Common myeloid progenitor, CD34-positive (primary cell): ENCODE measurements at regions not wholly inside any gene's neighbourhood (a gene's known extent, or its start where the extent isn't known, plus 50 kb on each side); places are given as distances from the start of the nearest gene placed in this dataset.

Experiments
- CTCF ChIA-PET: fragments of 350-600 bp; sonication (Branson Sonifier 250); formaldehyde crosslinking; loops from one replicate; lab custom pipeline; 2021; ENCODE audit warnings: antibody characterized with exemption; lab: Charles Lee
- POLR2A ChIA-PET: fragments of 350-600 bp; sonication (Branson Sonifier 250); formaldehyde crosslinking; loops from one replicate; lab custom pipeline; 2021; ENCODE audit warnings: antibody characterized with exemption; lab: Charles Lee
- DNase-seq, 3 donors: peaks; one replicate each; pipeline versions ENCODE4 v3.0.0 to v3.0.0-alpha.2; 2013
- H3K27ac ChIP-seq, 2 experiments: 1 replicate in 1 of 2; 2 replicates in 1 of 2; pipeline ENCODE4 v1.7.0; 2013; ENCODE audit warnings: inconsistent platforms in 2 of 2, low read length in 2 of 2, mild to moderate bottlenecking in 2 of 2, low read depth in 1 of 2, moderate library complexity in 1 of 2; ENCODE audit not compliant: severe bottlenecking in 2 of 2, insufficient read depth in 1 of 2, poor library complexity in 1 of 2
- H3K27me3 ChIP-seq, 5 experiments: replicated peaks in 2 of 5; 1 replicate in 3 of 5; 2 replicates in 2 of 5; pipeline versions ENCODE4 v1.6.1 to v1.7.0; 2013; ENCODE audit warnings: low read length in 4 of 5, mild to moderate bottlenecking in 2 of 5, moderate library complexity in 2 of 5, inconsistent platforms in 1 of 5; ENCODE audit not compliant: insufficient read depth in 5 of 5, control insufficient read depth in 4 of 5
- H3K36me3 ChIP-seq, 4 experiments: 1 replicate in 2 of 4; 2 replicates in 2 of 4; pipeline versions ENCODE4 v1.6.1 to v1.7.0; 2013; ENCODE audit warnings: low read length in 3 of 4, control low read depth in 1 of 4, mild to moderate bottlenecking in 1 of 4; ENCODE audit not compliant: control insufficient read depth in 4 of 4, insufficient read depth in 4 of 4
- H3K4me1 ChIP-seq, 4 experiments: 1 replicate in 3 of 4; 2 replicates in 1 of 4; pipeline versions ENCODE4 v1.6.1 to v1.7.1; 2013; ENCODE audit warnings: low read length in 3 of 4, mild to moderate bottlenecking in 3 of 4, control low read depth in 1 of 4, inconsistent platforms in 1 of 4, moderate library complexity in 1 of 4; ENCODE audit not compliant: control insufficient read depth in 4 of 4, insufficient read depth in 4 of 4; ENCODE audit errors: control extremely low read depth in 1 of 4
- H3K4me3 ChIP-seq, 7 experiments: 1 replicate in 4 of 7; 2 replicates in 3 of 7; pipeline versions ENCODE4 v1.5.1 to v1.7.0; 2013; ENCODE audit warnings: mild to moderate bottlenecking in 7 of 7, low read length in 6 of 7, moderate library complexity in 6 of 7, inconsistent platforms in 2 of 7, low read depth in 2 of 7, control low read depth in 1 of 7; ENCODE audit not compliant: insufficient read depth in 4 of 7, control insufficient read depth in 1 of 7; ENCODE audit errors: extremely low read depth in 1 of 7
- H3K9me3 ChIP-seq, 5 experiments: 1 replicate in 4 of 5; 2 replicates in 1 of 5; pipeline versions ENCODE4 v1.6.1 to v1.7.1; 2013; ENCODE audit warnings: low read length in 4 of 5, mild to moderate bottlenecking in 2 of 5, inconsistent platforms in 1 of 5, low read depth in 1 of 5, moderate library complexity in 1 of 5; ENCODE audit not compliant: control insufficient read depth in 4 of 5, insufficient read depth in 2 of 5; ENCODE audit errors: control extremely low read depth in 1 of 5
- WGBS: methylation state at CpG from one replicate; pipeline ENCODE4 v1.1.5; 2013; ENCODE audit not compliant: insufficient coverage; 5-methylcytosine and 5-hydroxymethylcytosine counted together

DNA sequence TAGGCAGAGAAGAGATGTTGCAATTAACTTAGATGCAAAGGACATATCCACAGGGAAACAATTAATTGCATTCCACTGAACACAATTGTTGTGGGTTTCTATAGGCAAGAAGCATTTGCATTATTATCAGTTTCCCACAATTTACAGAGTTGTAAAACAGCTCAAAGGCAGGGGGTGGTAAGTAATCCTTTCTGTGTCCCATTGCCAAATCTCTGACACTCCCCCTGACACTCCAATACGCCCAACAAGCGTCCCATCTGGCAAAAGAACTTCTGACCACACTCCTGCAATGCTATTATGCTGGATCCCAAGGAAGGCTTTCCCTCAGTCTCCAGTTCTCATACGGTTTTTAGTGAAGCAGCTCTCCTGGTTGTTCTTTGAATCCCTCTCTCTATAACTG, 179.8 kb downstream of the CXCL12 start:
- WGBS, result 94% methylated on average over 3 of the region's 3 CpGs
- Histone ChIP-seq H3K27ac (no peak overlapping the region), H3K27me3 (no peaks in the 10 kb centered on the region), H3K36me3 (no peaks in the 10 kb centered on the region), H3K9me3 (peaks cover 0 to 7% (median 2%) of the 10 kb centered on the region in 5 experiments), H3K4me1 (no peaks in the 10 kb centered on the region), H3K4me3 (no peak overlapping the region)
- ChIA-PET CTCF (no interaction called here), POLR2A (no interaction called here)
- no peak for DNase-seq

DNA sequence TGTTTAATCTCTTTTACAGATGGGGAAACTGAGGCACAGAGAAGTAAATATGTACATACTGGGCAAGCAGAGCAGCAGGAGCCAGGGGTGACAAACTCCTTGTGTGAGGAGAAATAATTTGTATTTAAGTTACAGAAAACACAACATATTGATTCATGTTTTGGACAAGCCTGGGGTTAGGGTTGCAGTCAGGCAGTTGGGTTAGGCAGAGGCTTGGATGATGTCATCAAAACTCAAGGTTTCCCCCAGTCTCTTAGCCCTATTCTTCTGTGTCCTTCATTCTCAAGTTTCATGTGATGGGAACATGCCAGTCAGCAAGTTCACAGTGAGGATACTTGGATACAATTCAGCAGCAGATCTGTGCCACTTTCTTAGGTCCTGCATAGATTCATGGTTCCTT, 181.4 kb downstream of the CXCL12 start:
- Histone ChIP-seq H3K4me1 (no peaks in the 10 kb centered on the region), H3K27me3 (no peaks in the 10 kb centered on the region), H3K9me3 (peaks cover 0 to 7% (median 2%) of the 10 kb centered on the region in 5 experiments), H3K4me3 (no peak overlapping the region), H3K27ac (no peak overlapping the region), H3K36me3 (no peaks in the 10 kb centered on the region)
- CTCF ChIA-PET, result no interaction called here
- POLR2A ChIA-PET, result no interaction called here
- no peak for DNase-seq

DNA sequence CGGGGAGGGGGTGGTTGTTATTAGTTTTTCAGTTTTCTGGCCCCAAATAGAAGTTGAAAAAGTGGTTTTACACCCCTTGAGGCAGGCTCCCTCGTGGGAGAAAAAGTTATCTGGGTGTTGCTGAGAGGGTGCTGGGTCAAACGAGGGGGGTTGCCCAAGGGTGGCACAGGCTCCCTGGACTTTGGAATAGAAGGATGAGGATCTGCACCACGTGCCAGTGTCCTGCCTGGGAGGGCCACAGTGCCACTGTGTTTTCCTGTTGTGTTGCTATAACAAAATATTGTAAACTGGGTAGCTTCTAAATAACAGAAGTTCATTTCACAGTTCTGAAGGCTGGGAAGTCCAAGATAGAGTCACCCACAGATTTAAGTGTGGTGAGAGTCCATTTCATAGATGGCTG, 181.9 kb downstream of the CXCL12 start:
- ChIA-PET POLR2A (no interaction called here), CTCF (no interaction called here)
- H3K27ac ChIP-seq, result no peak overlapping the region
- no peak for DNase-seq
- no peak overlapping the region for H3K4me3 ChIP-seq
- peaks cover 0 to 7% (median 2%) of the 10 kb centered on the region in 5 experiments for H3K9me3 ChIP-seq
- H3K4me1 ChIP-seq, result no peaks in the 10 kb centered on the region
- H3K27me3 ChIP-seq, result no peaks in the 10 kb centered on the region
- WGBS, result 100% methylated on average over 1 of the region's 4 CpGs
- H3K36me3 ChIP-seq, result no peaks in the 10 kb centered on the region

DNA sequence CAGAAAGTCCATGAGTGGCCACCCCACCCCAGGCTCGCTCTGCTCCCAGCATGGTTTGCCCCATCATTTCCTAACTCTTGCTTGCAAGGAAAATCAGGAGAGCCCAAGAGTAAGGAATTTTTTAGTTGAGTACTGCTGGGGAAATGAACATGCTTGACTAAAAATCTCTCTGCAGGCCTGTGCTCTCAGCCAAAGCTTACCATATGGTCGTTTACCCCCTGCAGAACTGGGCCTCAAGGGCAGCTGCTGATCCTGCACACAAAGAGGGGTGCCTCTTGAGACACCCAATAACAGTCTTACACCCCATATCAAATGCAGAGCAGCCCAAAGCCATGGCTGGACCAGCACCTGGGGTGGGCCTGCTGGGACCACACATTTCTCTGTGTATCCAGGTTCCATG, 183.2 kb downstream of the CXCL12 start:
- no peak for DNase-seq
- H3K9me3 ChIP-seq, result peaks cover 0 to 7% (median 2%) of the 10 kb centered on the region in 5 experiments
- H3K4me3 ChIP-seq, result no peak overlapping the region
- no peaks in the 10 kb centered on the region for H3K27me3 ChIP-seq
- H3K27ac ChIP-seq, result no peak overlapping the region
- no peaks in the 10 kb centered on the region for H3K4me1 ChIP-seq
- CTCF ChIA-PET, result no interaction called here
- no peaks in the 10 kb centered on the region for H3K36me3 ChIP-seq
- POLR2A ChIA-PET, result no interaction called here
- WGBS, result 91% methylated on average over 1 of the region's 2 CpGs

DNA sequence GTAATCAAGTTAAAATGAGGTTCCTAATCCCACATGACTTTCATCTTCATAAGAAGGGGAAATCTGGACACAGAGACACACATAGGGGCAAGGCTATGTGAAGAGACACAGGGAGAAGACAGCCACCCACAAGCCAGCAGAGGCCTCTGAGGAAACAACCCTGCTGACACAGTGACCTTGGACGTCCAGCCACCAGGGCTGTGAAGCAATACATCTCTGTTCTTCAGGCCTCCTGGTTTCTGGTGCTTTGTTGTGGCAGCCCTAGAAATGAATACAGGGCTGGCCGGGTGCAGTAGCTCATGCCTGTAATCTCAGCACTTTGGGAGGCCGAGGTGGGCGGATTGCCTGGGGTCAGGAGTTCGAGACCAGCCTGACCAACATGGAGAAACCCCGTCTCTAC, 183.9 kb downstream of the CXCL12 start:
- H3K9me3 ChIP-seq, result peaks cover 0 to 7% (median 2%) of the 10 kb centered on the region in 5 experiments
- H3K27me3 ChIP-seq, result no peaks in the 10 kb centered on the region
- H3K4me3 ChIP-seq, result no peak overlapping the region
- 96% methylated on average over 5 of the region's 6 CpGs for WGBS
- H3K4me1 ChIP-seq, result peaks cover 0 to 4% (median under 1%) of the 10 kb centered on the region in 4 experiments
- DNase-seq, result no peak
- H3K36me3 ChIP-seq, result no peaks in the 10 kb centered on the region
- ChIA-PET POLR2A (no interaction called here), CTCF (no interaction called here)
- H3K27ac ChIP-seq, result no peak overlapping the region

DNA sequence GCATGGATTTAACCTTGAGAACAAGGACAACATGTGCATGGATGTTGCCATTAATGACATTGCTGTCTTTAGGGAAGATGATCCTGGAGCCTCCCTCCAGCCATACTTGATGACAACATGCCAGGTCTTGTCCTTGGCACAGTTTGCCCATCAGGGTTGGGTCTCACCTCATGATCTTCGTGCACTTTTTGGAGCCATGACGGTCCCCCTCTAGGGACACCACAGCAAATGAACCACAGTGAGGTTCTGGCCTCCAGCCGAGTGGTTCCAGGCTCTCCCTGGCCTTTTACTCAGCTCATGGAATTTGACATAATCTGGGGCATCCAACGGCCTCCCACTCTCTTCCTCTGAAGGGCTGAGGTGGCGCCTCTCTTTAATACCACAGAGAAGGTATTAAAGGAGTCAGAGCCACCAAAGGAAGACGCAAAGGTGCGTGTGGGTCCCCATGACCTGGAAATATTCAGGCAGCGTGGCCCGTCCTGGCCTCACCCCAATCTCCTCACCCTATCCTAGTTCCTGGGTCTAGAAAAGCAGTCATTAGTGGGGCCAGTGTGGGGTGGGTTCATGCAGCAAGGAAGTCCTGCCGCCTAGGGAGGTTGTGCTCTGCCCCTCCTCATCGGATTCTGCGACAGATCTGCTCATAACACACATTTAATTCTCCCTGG, 184.8 kb downstream of the CXCL12 start:
- no peaks in the 10 kb centered on the region for H3K36me3 ChIP-seq
- no peak for DNase-seq
- H3K9me3 ChIP-seq, result peaks cover 0 to 7% (median 2%) of the 10 kb centered on the region in 5 experiments
- H3K4me3 ChIP-seq, result no peak overlapping the region
- peaks cover 0 to 12% (median 5%) of the 10 kb centered on the region in 4 experiments for H3K4me1 ChIP-seq
- ChIA-PET CTCF (no interaction called here), POLR2A (no interaction called here)
- H3K27me3 ChIP-seq, result no peaks in the 10 kb centered on the region
- H3K27ac ChIP-seq, result no peak overlapping the region
- WGBS, result 98% methylated on average over 12 of the region's 12 CpGs

DNA sequence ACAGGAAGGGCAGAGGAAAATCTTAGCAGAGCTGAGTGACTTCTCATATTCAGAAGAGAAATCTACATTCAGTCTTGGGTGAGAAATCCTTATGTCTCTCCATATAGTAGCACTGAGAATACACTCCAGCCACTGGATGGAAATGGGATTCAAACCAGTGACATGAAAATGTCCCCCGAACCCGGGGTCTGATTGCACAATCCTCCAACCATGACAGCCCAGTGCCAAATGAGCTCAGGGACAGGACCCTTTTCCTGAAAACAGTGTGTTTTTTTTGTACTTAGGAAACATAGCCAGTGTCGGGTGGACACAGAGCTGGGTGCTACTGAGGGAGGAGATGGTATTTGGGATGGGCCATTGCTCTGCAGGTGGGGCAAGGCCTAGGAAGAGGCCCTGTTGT, 185.6 kb downstream of the CXCL12 start:
- WGBS, result 80% methylated on average over 1 of the region's 3 CpGs
- ChIA-PET CTCF (no interaction called here), POLR2A (no interaction called here)
- H3K27me3 ChIP-seq, result no peaks in the 10 kb centered on the region
- DNase-seq, result no peak
- peaks cover 0 to 17% (median 7%) of the 10 kb centered on the region in 4 experiments for H3K4me1 ChIP-seq
- no peak overlapping the region for H3K4me3 ChIP-seq
- H3K9me3 ChIP-seq, result peaks cover 0 to 7% (median 2%) of the 10 kb centered on the region in 5 experiments
- no peaks in the 10 kb centered on the region for H3K36me3 ChIP-seq
- no peak overlapping the region for H3K27ac ChIP-seq
